ENCODE measurements at regions not wholly inside any gene's neighbourhood (a gene's known extent, or its start where the extent isn't known, plus 50 kb on each side); places are given as distances from the start of the nearest gene placed in this dataset.

GRCh38 chr5:88957013-88957412 lies 74.0 kb upstream of the MEF2C start:
- H3K4me1 ChIP-seq (ENCODE audit: control insufficient read depth, insufficient read depth, low read length) = no peaks in the 10 kb centered on the region; the same call in 1 of the 2 replicates
- CTCF ChIA-PET = no interaction called here
- in situ Hi-C loops (cut with HindIII; ENCODE audit: low pct_unique_long_range_greater_than_20kb, low sequenced_read_pairs) = no loop called here
- H3K27me3 ChIP-seq (ENCODE audit: control insufficient read depth, insufficient read depth, low read length) = no peaks in the 10 kb centered on the region
- POLR2A ChIA-PET = no interaction called here
- ATAC-seq (no peak), DNase-seq (ENCODE audit: low read depth, low spot score) (no peak)
- no peaks in the 10 kb centered on the region for H3K9me3 ChIP-seq (ENCODE audit: control insufficient read depth, insufficient read depth, low read depth, low read length)
- no peak overlapping the region for H3K4me3 ChIP-seq (ENCODE audit: low read depth in 2 of 2, low read length in 2 of 2)
- H3K36me3 ChIP-seq (ENCODE audit: control insufficient read depth, insufficient read depth, low read length) = no peaks in the 10 kb centered on the region
- no peak overlapping the region for H3K27ac ChIP-seq (ENCODE audit: low read length)
- intact Hi-C loops (cut with micrococcal nuclease; ENCODE audit: unreplicated experiment) = no loop called here
- no TSS peak for BruUV-seq (replicated peaks)
- TF ChIP-seq REST (IDR thresholded peaks at IDR 0.05; ENCODE audit: insufficient read depth in 1 of 2, low read depth in 2 of 2, low read length in 1 of 2) (no peak), SIN3A (IDR thresholded peaks at IDR 0.05; ENCODE audit: borderline replicate concordance, insufficient read depth, low read depth, low read length) (no peak), CTCF (IDR thresholded peaks at IDR 0.05) (no peak), POLR2AphosphoS5 (IDR thresholded peaks at IDR 0.05; ENCODE audit: low read depth, low read length) (no peak), TCF7L2 (IDR thresholded peaks at IDR 0.05; ENCODE audit: low read depth, low read length) (no peak)

- ChIA-PET CTCF (no interaction called here), POLR2A (no interaction called here)
- in situ Hi-C loops (cut with HindIII; ENCODE audit: low pct_unique_long_range_greater_than_20kb, low sequenced_read_pairs) (no loop called here), intact Hi-C loops (cut with micrococcal nuclease; ENCODE audit: unreplicated experiment) (no loop called here)
- no peak overlapping the region for H3K4me3 ChIP-seq (ENCODE audit: low read depth in 2 of 2, low read length in 2 of 2)
- TF ChIP-seq REST (IDR thresholded peaks at IDR 0.05; ENCODE audit: insufficient read depth in 1 of 2, low read depth in 2 of 2, low read length in 1 of 2) (no peak), SIN3A (IDR thresholded peaks at IDR 0.05; ENCODE audit: borderline replicate concordance, insufficient read depth, low read depth, low read length) (no peak), CTCF (IDR thresholded peaks at IDR 0.05) (no peak), TCF7L2 (IDR thresholded peaks at IDR 0.05; ENCODE audit: low read depth, low read length) (no peak), POLR2AphosphoS5 (IDR thresholded peaks at IDR 0.05; ENCODE audit: low read depth, low read length) (no peak)
- H3K9me3 ChIP-seq (ENCODE audit: control insufficient read depth, insufficient read depth, low read depth, low read length) = no peaks in the 10 kb centered on the region
- H3K27me3 ChIP-seq (ENCODE audit: control insufficient read depth, insufficient read depth, low read length) = no peaks in the 10 kb centered on the region
- no TSS peak for BruUV-seq (replicated peaks)
- DNase-seq (ENCODE audit: low read depth, low spot score) (no peak), ATAC-seq (no peak)
- no peaks in the 10 kb centered on the region for H3K36me3 ChIP-seq (ENCODE audit: control insufficient read depth, insufficient read depth, low read length)
- no peak overlapping the region for H3K27ac ChIP-seq (ENCODE audit: low read length)
- no peaks in the 10 kb centered on the region; the same call in 1 of the 2 replicates for H3K4me1 ChIP-seq (ENCODE audit: control insufficient read depth, insufficient read depth, low read length)
Measured at GRCh38 chr5:88956416-88956815, 73.4 kb upstream of the MEF2C start.
